Liver (tissue), 8 donors: ENCODE measurements at regions not wholly inside any gene's neighbourhood (a gene's known extent, or its start where the extent isn't known, plus 50 kb on each side); places are given as distances from the start of the nearest gene placed in this dataset.

ENCODE experiments used
- DNase-seq: peaks from one replicate; pipeline ENCODE4 v3.0.0-alpha.2; 2017; ENCODE audit warnings: low spot score
- H3K27ac ChIP-seq, 2 donors: one replicate each; pipeline ENCODE4 v1.7.0; 2013; ENCODE audit warnings: inconsistent platforms in 2 of 2, low read length in 2 of 2, control low read depth in 1 of 2, low read depth in 1 of 2, mild to moderate bottlenecking in 1 of 2
- H3K27me3 ChIP-seq, 4 donors: one replicate each; pipeline versions ENCODE4 v1.6.1 to v1.7.0; 2013; ENCODE audit warnings: low read length in 3 of 4, inconsistent platforms in 1 of 4, mild to moderate bottlenecking in 1 of 4, moderate library complexity in 1 of 4; ENCODE audit not compliant: control insufficient read depth in 4 of 4, insufficient read depth in 4 of 4
- H3K36me3 ChIP-seq, 4 donors: one replicate each; pipeline versions ENCODE4 v1.6.1 to v1.7.0; 2013; ENCODE audit warnings: low read length in 3 of 4, mild to moderate bottlenecking in 3 of 4, low read depth in 1 of 4, moderate library complexity in 1 of 4; ENCODE audit not compliant: control insufficient read depth in 4 of 4, insufficient read depth in 3 of 4
- H3K4me1 ChIP-seq, 4 donors: one replicate each; pipeline versions ENCODE4 v1.6.1 to v1.7.0; 2013; ENCODE audit warnings: low read length in 3 of 4, mild to moderate bottlenecking in 3 of 4, moderate library complexity in 1 of 4; ENCODE audit not compliant: control insufficient read depth in 4 of 4, insufficient read depth in 4 of 4
- H3K4me3 ChIP-seq, 3 donors: one replicate each; pipeline versions ENCODE4 v1.6.1 to v1.7.0; 2013; ENCODE audit warnings: low read length in 3 of 3, control low read depth in 1 of 3, low read depth in 1 of 3, mild to moderate bottlenecking in 1 of 3
- H3K9ac ChIP-seq, 2 donors: one replicate each; pipeline ENCODE4 v1.7.0; 2013; ENCODE audit warnings: low read length in 2 of 2, mild to moderate bottlenecking in 2 of 2, moderate library complexity in 2 of 2, control low read depth in 1 of 2, low read depth in 1 of 2
- H3K9me3 ChIP-seq, 4 donors: one replicate each; pipeline versions ENCODE4 v1.6.1 to v1.7.0; 2013; ENCODE audit warnings: low read length in 3 of 4; ENCODE audit not compliant: control insufficient read depth in 4 of 4
- FOXA1 ChIP-seq: IDR thresholded peaks from 2 replicates; pipeline ENCODE4 v1.6.1; 2016; ENCODE audit warnings: antibody characterized with exemption
- GABPA ChIP-seq, 2 donors: IDR thresholded peaks in 1 of 2; conservative IDR thresholded peaks in 1 of 2; 2 replicates each; pipeline ENCODE4 v1.6.1; 2016; ENCODE audit warnings: antibody characterized with exemption in 2 of 2, mild to moderate bottlenecking in 1 of 2, moderate library complexity in 1 of 2
- NR2F2 ChIP-seq: IDR thresholded peaks from 2 replicates; pipeline ENCODE4 v1.6.1; 2016; ENCODE audit warnings: antibody characterized with exemption
- RAD21 ChIP-seq, 2 donors: IDR thresholded peaks; 2 replicates each; pipeline ENCODE4 v1.6.1; 2016; ENCODE audit warnings: antibody characterized with exemption in 2 of 2, mild to moderate bottlenecking in 2 of 2
- RXRA ChIP-seq, 2 donors: IDR thresholded peaks; 2 replicates each; pipeline ENCODE4 v1.6.1; 2017 to 2018; ENCODE audit warnings: antibody characterized with exemption in 2 of 2, mild to moderate bottlenecking in 1 of 2
- WGBS: extraction: QIAGEN DNeasy Blood & Tissue Kit; methylation state at CpG from one replicate; pipeline ENCODE4 v1.1.7; 2013; 5-methylcytosine and 5-hydroxymethylcytosine counted together
- TF ChIP-seq, protein P1 (sequence below): IDR thresholded peaks from 2 replicates; pipeline ENCODE4 v1.6.1; 2016; ENCODE audit warnings: antibody characterized with exemption
- TF ChIP-seq, protein P2 (sequence below): fragments of 150-350 bp; IDR thresholded peaks from 2 replicates; pipeline ENCODE4 v1.5.1; 2017; ENCODE audit warnings: improper control_type of control experiment, low read depth, low read length; ENCODE audit not compliant: missing input control
- donor health status: healthy.
- donor health status: healthy.
- donor health status: healthy.
- donor health status: healthy.
- donor health status: healthy.

DNA sequence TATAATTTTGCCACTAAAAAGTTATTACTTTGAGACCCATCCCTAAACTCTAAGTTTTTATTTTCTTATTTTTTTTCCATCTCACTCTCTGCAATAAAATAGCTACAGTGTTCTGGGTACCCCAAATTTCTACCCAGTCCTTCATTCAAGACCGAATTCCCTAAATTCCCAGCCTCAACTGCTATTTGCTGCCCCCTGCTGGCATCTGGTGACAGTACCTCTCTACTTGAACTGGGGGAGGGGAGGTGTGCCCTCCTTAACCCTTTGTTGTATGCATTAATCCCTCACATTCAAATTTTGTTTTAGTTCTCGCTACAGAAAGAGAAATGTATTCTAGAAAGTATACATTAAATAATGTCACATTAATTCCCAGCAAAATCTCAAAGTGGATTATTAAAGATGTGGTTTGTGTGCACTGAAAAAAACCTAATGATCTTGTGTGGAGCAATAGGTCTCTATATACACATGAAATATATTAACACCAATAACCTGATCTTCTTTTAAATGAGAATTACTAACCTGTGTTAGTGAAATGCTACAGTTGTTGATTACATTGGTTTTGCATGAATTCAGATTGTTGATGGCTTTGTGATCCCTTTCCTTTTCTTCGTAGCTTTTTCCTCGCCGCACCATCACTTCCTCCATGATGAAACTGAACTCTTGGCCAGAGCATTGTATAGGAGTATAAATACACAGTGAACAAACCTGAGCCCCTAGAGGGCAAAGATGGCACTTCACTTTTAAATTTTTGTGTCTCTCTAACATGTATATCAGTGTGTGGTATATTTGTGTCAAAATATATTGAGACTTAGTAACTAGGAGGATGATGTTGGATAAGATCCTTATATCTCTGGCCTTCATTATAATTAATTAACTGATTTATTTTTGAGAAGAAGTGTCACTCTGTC lies 590.0 kb downstream of the METTL15 start:
- Histone ChIP-seq H3K36me3 (no peaks in the 10 kb centered on the region), H3K27me3 (no peaks in the 10 kb centered on the region), H3K4me3 (no peak overlapping the region), H3K4me1 (no peaks in the 10 kb centered on the region), H3K9me3 (no peaks in the 10 kb centered on the region), H3K9ac (no peak overlapping the region), H3K27ac (no peak overlapping the region)
- TF ChIP-seq, protein P1, sequence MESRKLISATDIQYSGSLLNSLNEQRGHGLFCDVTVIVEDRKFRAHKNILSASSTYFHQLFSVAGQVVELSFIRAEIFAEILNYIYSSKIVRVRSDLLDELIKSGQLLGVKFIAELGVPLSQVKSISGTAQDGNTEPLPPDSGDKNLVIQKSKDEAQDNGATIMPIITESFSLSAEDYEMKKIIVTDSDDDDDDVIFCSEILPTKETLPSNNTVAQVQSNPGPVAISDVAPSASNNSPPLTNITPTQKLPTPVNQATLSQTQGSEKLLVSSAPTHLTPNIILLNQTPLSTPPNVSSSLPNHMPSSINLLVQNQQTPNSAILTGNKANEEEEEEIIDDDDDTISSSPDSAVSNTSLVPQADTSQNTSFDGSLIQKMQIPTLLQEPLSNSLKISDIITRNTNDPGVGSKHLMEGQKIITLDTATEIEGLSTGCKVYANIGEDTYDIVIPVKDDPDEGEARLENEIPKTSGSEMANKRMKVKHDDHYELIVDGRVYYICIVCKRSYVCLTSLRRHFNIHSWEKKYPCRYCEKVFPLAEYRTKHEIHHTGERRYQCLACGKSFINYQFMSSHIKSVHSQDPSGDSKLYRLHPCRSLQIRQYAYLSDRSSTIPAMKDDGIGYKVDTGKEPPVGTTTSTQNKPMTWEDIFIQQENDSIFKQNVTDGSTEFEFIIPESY = no peak
- peak; percentile 79 to 88 for TF ChIP-seq RAD21 (IDR thresholded peaks at IDR 0.05)
- TF ChIP-seq, protein P2, sequence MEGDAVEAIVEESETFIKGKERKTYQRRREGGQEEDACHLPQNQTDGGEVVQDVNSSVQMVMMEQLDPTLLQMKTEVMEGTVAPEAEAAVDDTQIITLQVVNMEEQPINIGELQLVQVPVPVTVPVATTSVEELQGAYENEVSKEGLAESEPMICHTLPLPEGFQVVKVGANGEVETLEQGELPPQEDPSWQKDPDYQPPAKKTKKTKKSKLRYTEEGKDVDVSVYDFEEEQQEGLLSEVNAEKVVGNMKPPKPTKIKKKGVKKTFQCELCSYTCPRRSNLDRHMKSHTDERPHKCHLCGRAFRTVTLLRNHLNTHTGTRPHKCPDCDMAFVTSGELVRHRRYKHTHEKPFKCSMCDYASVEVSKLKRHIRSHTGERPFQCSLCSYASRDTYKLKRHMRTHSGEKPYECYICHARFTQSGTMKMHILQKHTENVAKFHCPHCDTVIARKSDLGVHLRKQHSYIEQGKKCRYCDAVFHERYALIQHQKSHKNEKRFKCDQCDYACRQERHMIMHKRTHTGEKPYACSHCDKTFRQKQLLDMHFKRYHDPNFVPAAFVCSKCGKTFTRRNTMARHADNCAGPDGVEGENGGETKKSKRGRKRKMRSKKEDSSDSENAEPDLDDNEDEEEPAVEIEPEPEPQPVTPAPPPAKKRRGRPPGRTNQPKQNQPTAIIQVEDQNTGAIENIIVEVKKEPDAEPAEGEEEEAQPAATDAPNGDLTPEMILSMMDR = peak; percentile 76
- 66% methylated on average over 5 of the region's 5 CpGs for WGBS
- peak; percentile 64 for DNase-seq

DNA sequence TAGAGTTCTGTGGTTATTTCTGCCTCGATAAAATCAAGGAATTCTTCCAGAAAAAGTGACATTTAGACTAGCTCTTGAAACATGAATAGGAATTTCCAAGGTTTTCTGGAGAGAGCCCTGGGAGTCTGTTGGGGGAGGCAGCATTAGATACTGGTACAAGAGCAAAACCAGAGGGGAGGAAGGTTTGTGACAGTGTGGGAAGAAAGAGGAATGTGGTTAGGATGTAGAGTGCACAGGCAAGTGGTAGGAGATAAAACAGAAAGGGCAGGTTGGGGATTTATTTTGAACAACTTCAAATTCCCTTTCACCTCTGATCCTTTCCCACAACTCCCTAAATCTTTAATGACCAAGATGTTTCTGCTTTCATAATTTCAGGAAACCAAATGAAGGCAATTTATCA lies 588.4 kb downstream of the METTL15 start:
- no peak overlapping the region for H3K9ac ChIP-seq
- TF ChIP-seq FOXA1 (no peak), NR2F2 (no peak), RXRA (IDR thresholded peaks at IDR 0.05) (no peak), GABPA (IDR thresholded peaks at IDR 0.05 in 1 of 2, conservative IDR thresholded peaks at IDR 0.05 in 1 of 2) (no peak)
- TF ChIP-seq, protein P1 = no peak
- TF ChIP-seq, protein P2 = no peak
- H3K36me3 ChIP-seq = no peaks in the 10 kb centered on the region
- no peaks in the 10 kb centered on the region for H3K27me3 ChIP-seq
- H3K4me3 ChIP-seq = no peak overlapping the region
- H3K9me3 ChIP-seq = no peaks in the 10 kb centered on the region
- H3K27ac ChIP-seq = no peak overlapping the region
- WGBS = 73% methylated on average over 1 of the region's 1 CpG
- no peak for DNase-seq
- no peaks in the 10 kb centered on the region for H3K4me1 ChIP-seq
